K562 (cell line): ENCODE measurements at regions not wholly inside any gene's neighbourhood (a gene's known extent, or its start where the extent isn't known, plus 50 kb on each side); places are given as distances from the start of the nearest gene placed in this dataset.

Experiments
- CBFA2T2 ChIP-seq: fragments of 450-650 bp; conservative IDR thresholded peaks from 2 replicates; pipeline ENCODE4 v1.6.1; 2017; ENCODE audit warnings: mild to moderate bottlenecking
- FIP1L1 ChIP-seq: fragments of 200-400 bp; formaldehyde crosslinking; IDR thresholded peaks from 2 replicates; pipeline ENCODE4 v1.6.1; 2018; ENCODE audit warnings: mild to moderate bottlenecking, low read depth, low read length; ENCODE audit not compliant: poor library complexity, severe bottlenecking
- FOXP4 ChIP-seq: sonication (generic); formaldehyde crosslinking; IDR thresholded peaks from 2 replicates; pipeline ENCODE4 v1.8.0; 2022; ENCODE audit warnings: mild to moderate bottlenecking, missing genetic modification reagents, borderline replicate concordance
- ZFPM2 ChIP-seq: fragments of 250-450 bp; sonication (Bioruptor Pico); IDR thresholded peaks from 2 replicates; pipeline ENCODE4 v1.5.1; 2022; ENCODE audit warnings: mild to moderate bottlenecking
- ZNF407 ChIP-seq: fragments of 450-650 bp; IDR thresholded peaks from 2 replicates; pipeline ENCODE4 v1.6.1; 2016; ENCODE audit warnings: low read depth

DNA sequence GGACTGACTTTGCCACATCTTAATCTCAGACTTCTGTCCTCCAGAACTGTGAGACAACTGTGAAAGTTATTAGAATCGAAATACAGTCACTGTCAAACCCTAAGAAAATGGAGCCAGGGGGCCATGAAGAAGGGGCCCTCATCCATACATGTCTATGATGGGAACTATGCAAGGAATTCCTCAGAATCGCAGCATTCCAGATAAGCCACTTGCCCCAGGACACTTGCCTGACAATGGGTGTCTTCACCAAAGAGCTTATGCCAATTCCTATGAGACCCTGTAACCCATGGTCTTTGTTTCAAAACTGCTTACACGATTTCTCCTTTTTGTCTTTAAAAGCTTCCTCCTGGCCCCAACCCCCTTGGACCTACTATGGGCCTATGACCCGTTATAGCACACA, 90.4 kb upstream of the FOXP4 start (continued):
- TF ChIP-seq ZNF407 = no peak
- TF ChIP-seq FIP1L1 = no peak
- TF ChIP-seq ZFPM2 (CRISPR knock-in tag) = no peak
- TF ChIP-seq CBFA2T2 = no peak
- TF ChIP-seq FOXP4 (CRISPR knock-in tag) = no peak
